Choroid plexus epithelial cell (primary cell): ENCODE measurements at regions not wholly inside any gene's neighbourhood (a gene's known extent, or its start where the extent isn't known, plus 50 kb on each side); places are given as distances from the start of the nearest gene placed in this dataset.
A peak's percentile ranks its signal among the peaks of the same experiment; 100 is the strongest.

Experiments used
- DNase-seq: peaks from one replicate; pipeline ENCODE4 v3.0.0-alpha.2; 2010; ENCODE audit warnings: low read depth
- H3K4me3 ChIP-seq: 2 replicates; pipeline ENCODE4 v1.5.1; 2011; ENCODE audit warnings: low read depth, mild to moderate bottlenecking, control low read depth, low read length, moderate library complexity
- CTCF ChIP-seq: conservative IDR thresholded peaks from 2 replicates; pipeline ENCODE4 v1.5.1; 2011; ENCODE audit warnings: low read depth, mild to moderate bottlenecking, control low read depth, inconsistent platforms, low read length, moderate library complexity

- H3K4me3 ChIP-seq = no peak overlapping the region
- TF ChIP-seq CTCF = no peak
- no peak for DNase-seq
These were observed 240.2 kb upstream of the PTBP2 start for GRCh38 chr1:96481409-96481808.

- no peak for DNase-seq
- TF ChIP-seq CTCF = no peak
- H3K4me3 ChIP-seq = no peak overlapping the region
These were observed 239.0 kb upstream of the PTBP2 start for GRCh38 chr1:96482616-96483015.

- no peak overlapping the region for H3K4me3 ChIP-seq
- no peak for DNase-seq
These were observed 234.2 kb upstream of the PTBP2 start for GRCh38 chr1:96487394-96487793.

GRCh38 chr1:96487971-96488370, 233.6 kb upstream of the PTBP2 start:
- DNase-seq = no peak
- H3K4me3 ChIP-seq = no peak overlapping the region
- TF ChIP-seq CTCF = no peak

More at GRCh38 chr1:96487394-96487793, 234.2 kb upstream of the PTBP2 start:
- TF ChIP-seq CTCF = no peak

- TF ChIP-seq CTCF = no peak
- no peak for DNase-seq
- H3K4me3 ChIP-seq = no peak overlapping the region
These were observed 232.8 kb upstream of the PTBP2 start for GRCh38 chr1:96488777-96489176.

- H3K4me3 ChIP-seq = no peak overlapping the region
- peak; percentile 72 for DNase-seq
These were observed 229.3 kb upstream of the PTBP2 start for GRCh38 chr1:96492236-96492635.

More at GRCh38 chr1:96492236-96492635, 229.3 kb upstream of the PTBP2 start:
- no peak for TF ChIP-seq CTCF
